ENCODE measurements at regions not wholly inside any gene's neighbourhood (a gene's known extent, or its start where the extent isn't known, plus 50 kb on each side); places are given as distances from the start of the nearest gene placed in this dataset.

- no peak for DNase-seq (ENCODE audit: low read depth in 1 of 2, low spot score in 1 of 2)
- no peak for TF ChIP-seq GABPA (IDR thresholded peaks at IDR 0.05; ENCODE audit: low read depth)
- TF ChIP-seq, protein P1, sequence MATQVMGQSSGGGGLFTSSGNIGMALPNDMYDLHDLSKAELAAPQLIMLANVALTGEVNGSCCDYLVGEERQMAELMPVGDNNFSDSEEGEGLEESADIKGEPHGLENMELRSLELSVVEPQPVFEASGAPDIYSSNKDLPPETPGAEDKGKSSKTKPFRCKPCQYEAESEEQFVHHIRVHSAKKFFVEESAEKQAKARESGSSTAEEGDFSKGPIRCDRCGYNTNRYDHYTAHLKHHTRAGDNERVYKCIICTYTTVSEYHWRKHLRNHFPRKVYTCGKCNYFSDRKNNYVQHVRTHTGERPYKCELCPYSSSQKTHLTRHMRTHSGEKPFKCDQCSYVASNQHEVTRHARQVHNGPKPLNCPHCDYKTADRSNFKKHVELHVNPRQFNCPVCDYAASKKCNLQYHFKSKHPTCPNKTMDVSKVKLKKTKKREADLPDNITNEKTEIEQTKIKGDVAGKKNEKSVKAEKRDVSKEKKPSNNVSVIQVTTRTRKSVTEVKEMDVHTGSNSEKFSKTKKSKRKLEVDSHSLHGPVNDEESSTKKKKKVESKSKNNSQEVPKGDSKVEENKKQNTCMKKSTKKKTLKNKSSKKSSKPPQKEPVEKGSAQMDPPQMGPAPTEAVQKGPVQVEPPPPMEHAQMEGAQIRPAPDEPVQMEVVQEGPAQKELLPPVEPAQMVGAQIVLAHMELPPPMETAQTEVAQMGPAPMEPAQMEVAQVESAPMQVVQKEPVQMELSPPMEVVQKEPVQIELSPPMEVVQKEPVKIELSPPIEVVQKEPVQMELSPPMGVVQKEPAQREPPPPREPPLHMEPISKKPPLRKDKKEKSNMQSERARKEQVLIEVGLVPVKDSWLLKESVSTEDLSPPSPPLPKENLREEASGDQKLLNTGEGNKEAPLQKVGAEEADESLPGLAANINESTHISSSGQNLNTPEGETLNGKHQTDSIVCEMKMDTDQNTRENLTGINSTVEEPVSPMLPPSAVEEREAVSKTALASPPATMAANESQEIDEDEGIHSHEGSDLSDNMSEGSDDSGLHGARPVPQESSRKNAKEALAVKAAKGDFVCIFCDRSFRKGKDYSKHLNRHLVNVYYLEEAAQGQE (IDR thresholded peaks at IDR 0.05; ENCODE audit: insufficient replicate concordance, low read depth): no peak
- TF ChIP-seq CTCF (IDR thresholded peaks at IDR 0.05; ENCODE audit: insufficient read depth, low read length): no peak
- TF ChIP-seq POLR2AphosphoS5 (IDR thresholded peaks at IDR 0.05; ENCODE audit: low read depth): no peak
- no peak for TF ChIP-seq SPI1 (IDR thresholded peaks at IDR 0.05; ENCODE audit: borderline replicate concordance, low read depth)
- Histone ChIP-seq H3K27me3 (ENCODE audit: insufficient read depth, poor library complexity, severe bottlenecking) (peaks cover 13% of the 10 kb centered on the region), H3K4me3 (replicated peaks; ENCODE audit: insufficient read depth, low read length) (no peak overlapping the region), H3K27ac (replicated peaks) (no peak overlapping the region)
Observed at GRCh38 chr12:13504074-13504473, 307.5 kb downstream of the EMP1 start.

- H3K27ac ChIP-seq (replicated peaks): no peak overlapping the region
- TF ChIP-seq GABPA (IDR thresholded peaks at IDR 0.05; ENCODE audit: low read depth) (no peak), SPI1 (IDR thresholded peaks at IDR 0.05; ENCODE audit: borderline replicate concordance, low read depth) (no peak), CTCF (IDR thresholded peaks at IDR 0.05; ENCODE audit: insufficient read depth, low read length) (no peak), POLR2AphosphoS5 (IDR thresholded peaks at IDR 0.05; ENCODE audit: low read depth) (no peak)
- TF ChIP-seq, protein P1 (IDR thresholded peaks at IDR 0.05; ENCODE audit: insufficient replicate concordance, low read depth): no peak
- peaks cover 13% of the 10 kb centered on the region for H3K27me3 ChIP-seq (ENCODE audit: insufficient read depth, poor library complexity, severe bottlenecking)
- DNase-seq (ENCODE audit: low read depth in 1 of 2, low spot score in 1 of 2): no peak
- no peak overlapping the region for H3K4me3 ChIP-seq (replicated peaks; ENCODE audit: insufficient read depth, low read length)
Observed at GRCh38 chr12:13503094-13503835, 306.7 kb downstream of the EMP1 start.

DNA sequence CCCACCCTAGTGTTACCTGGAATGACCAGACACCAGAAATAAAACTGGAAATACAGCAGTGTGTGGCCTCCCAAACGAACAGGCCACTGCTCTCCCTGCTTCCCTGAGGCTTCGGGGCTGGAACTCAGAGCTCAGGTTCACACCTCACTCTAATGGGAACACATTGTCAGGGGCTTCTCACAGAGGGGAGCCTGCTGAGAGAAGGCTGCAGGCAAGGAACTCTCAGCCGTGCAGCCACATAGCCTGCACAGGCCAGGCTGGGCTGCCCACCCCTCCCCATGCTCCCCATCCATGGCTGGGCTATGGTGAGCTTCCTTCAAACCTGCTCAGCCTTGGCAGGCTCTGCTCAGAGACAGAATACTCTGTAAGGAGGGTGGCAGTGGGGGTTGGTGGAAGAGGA lies 302.5 kb downstream of the EMP1 start:
- H3K27me3 ChIP-seq (ENCODE audit: insufficient read depth, poor library complexity, severe bottlenecking): peaks cover 6% of the 10 kb centered on the region
- no peak for DNase-seq (ENCODE audit: low read depth in 1 of 2, low spot score in 1 of 2)

More for the DNA sequence above, 302.5 kb downstream of the EMP1 start:
- Histone ChIP-seq H3K4me3 (replicated peaks; ENCODE audit: insufficient read depth, low read length) (no peak overlapping the region), H3K27ac (replicated peaks) (no peak overlapping the region)
- TF ChIP-seq SPI1 (IDR thresholded peaks at IDR 0.05; ENCODE audit: borderline replicate concordance, low read depth): no peak
- no peak for TF ChIP-seq GABPA (IDR thresholded peaks at IDR 0.05; ENCODE audit: low read depth)
- TF ChIP-seq CTCF (IDR thresholded peaks at IDR 0.05; ENCODE audit: insufficient read depth, low read length): no peak
- TF ChIP-seq, protein P1 (IDR thresholded peaks at IDR 0.05; ENCODE audit: insufficient replicate concordance, low read depth): no peak
